ENCODE measurements at regions not wholly inside any gene's neighbourhood (a gene's known extent, or its start where the extent isn't known, plus 50 kb on each side); places are given as distances from the start of the nearest gene placed in this dataset.
"Not testable (repeated sequence)": the region's sequence is repeated elsewhere in the genome, so short reads cannot be mapped to it uniquely, and the experiment has no call there.

DNA sequence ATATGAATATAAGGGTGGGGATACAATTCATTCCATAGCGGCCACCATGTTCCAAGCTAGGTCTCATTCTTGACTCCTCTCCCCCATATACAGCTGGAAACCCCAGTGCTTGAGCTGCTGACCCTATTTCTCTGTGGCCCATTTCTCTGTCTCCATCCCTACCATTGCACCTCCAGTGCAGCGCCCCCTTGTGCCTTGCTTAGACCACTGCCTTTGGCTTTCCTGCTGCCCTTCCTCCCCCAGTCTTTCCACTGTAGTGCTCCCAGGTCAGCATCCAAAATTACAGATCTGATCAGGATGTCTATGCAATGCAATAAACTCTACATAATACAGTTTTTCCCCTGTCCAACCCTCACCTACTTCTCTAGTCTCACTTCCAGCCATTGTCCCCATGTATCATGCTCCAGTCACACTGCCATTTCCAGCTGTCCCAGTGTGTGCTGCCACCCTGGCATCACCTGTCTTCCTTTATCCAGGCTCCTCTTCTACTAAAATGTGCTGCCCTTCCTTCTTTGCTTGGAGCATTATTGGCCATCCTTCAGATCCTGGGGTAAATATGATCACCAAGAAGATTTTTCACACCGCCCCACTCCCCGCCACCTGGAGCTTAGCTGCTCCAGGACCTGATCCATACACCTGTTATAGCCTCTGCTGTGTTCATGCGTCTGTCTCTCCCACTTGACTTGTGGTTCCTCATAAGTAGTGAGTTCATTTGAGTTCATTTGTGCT lies 199.4 kb upstream of the IPO5 start:
- DNase-seq (ENCODE audit: low read depth, low spot score) = no peak
- Histone ChIP-seq H3K36me3 (ENCODE audit: insufficient read depth, insufficient read length, low read length) (no peaks in the 10 kb centered on the region), H3K9ac (ENCODE audit: insufficient read length, low read depth) (no peak overlapping the region), H3K27me3 (ENCODE audit: insufficient read depth, insufficient read length) (no peaks in the 10 kb centered on the region), H3K9me3 (ENCODE audit: insufficient read depth, low read length) (peaks cover 7% of the 10 kb centered on the region; the same call in 1 of the 2 replicates), H3K4me3 (ENCODE audit: insufficient read length, low read depth) (no peak overlapping the region), H3K4me1 (ENCODE audit: insufficient read depth, insufficient read length) (no peaks in the 10 kb centered on the region)
- TF ChIP-seq SUZ12 (IDR thresholded peaks at IDR 0.05; ENCODE audit: extremely low read depth, insufficient read depth, insufficient read length) (no peak), YY1 (IDR thresholded peaks at IDR 0.05; ENCODE audit: insufficient read depth, insufficient read length) (no peak), ZNF274 (IDR thresholded peaks at IDR 0.05; ENCODE audit: low read depth, low read length) (no peak)

DNA sequence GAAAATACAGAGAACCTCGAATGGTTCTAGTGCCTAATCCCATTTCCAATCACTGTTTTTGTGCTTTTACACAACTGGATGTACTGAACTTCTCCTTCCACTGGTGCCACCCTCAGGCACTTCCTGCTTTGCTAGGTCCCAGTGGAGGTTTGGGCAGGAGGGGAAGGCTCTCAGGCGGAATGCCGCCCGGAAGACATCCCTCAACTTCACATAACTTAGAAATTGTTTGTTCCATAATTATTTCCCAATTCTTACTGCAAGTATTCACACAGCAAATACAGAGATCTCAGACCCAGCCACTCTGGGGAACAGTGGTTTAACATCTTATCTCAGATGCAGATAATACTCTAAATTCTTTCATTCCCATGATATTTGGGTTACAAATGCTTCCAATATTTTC lies 195.7 kb upstream of the IPO5 start:
- Histone ChIP-seq H3K27me3 (ENCODE audit: insufficient read depth, insufficient read length) (no peaks in the 10 kb centered on the region), H3K36me3 (ENCODE audit: insufficient read depth, insufficient read length, low read length) (no peaks in the 10 kb centered on the region), H3K4me1 (ENCODE audit: insufficient read depth, insufficient read length) (no peaks in the 10 kb centered on the region), H3K9me3 (ENCODE audit: insufficient read depth, low read length) (no peaks in the 10 kb centered on the region), H3K4me3 (ENCODE audit: insufficient read length, low read depth) (no peak overlapping the region), H3K9ac (ENCODE audit: insufficient read length, low read depth) (no peak overlapping the region)
- no peak for DNase-seq (ENCODE audit: low read depth, low spot score)
- TF ChIP-seq SUZ12 (IDR thresholded peaks at IDR 0.05; ENCODE audit: extremely low read depth, insufficient read depth, insufficient read length) (no peak), ZNF274 (IDR thresholded peaks at IDR 0.05; ENCODE audit: low read depth, low read length) (no peak), YY1 (IDR thresholded peaks at IDR 0.05; ENCODE audit: insufficient read depth, insufficient read length) (no peak)

GRCh38 chr13:97758317-97758716 lies 195.2 kb upstream of the IPO5 start:
- no peak for DNase-seq (ENCODE audit: low read depth, low spot score)
- Histone ChIP-seq H3K36me3 (ENCODE audit: insufficient read depth, insufficient read length, low read length) (no peaks in the 10 kb centered on the region), H3K27me3 (ENCODE audit: insufficient read depth, insufficient read length) (no peaks in the 10 kb centered on the region), H3K9me3 (ENCODE audit: insufficient read depth, low read length) (no peaks in the 10 kb centered on the region), H3K4me1 (ENCODE audit: insufficient read depth, insufficient read length) (no peaks in the 10 kb centered on the region), H3K4me3 (ENCODE audit: insufficient read length, low read depth) (no peak overlapping the region), H3K9ac (ENCODE audit: insufficient read length, low read depth) (no peak overlapping the region)
- TF ChIP-seq SUZ12 (IDR thresholded peaks at IDR 0.05; ENCODE audit: extremely low read depth, insufficient read depth, insufficient read length) = no peak
- TF ChIP-seq ZNF274 (IDR thresholded peaks at IDR 0.05; ENCODE audit: low read depth, low read length) = no peak
- no peak for TF ChIP-seq YY1 (IDR thresholded peaks at IDR 0.05; ENCODE audit: insufficient read depth, insufficient read length)

- no peaks in the 10 kb centered on the region for H3K36me3 ChIP-seq (ENCODE audit: insufficient read depth, insufficient read length, low read length)
- no peak for TF ChIP-seq YY1 (IDR thresholded peaks at IDR 0.05; ENCODE audit: insufficient read depth, insufficient read length)
- no peak for TF ChIP-seq SUZ12 (IDR thresholded peaks at IDR 0.05; ENCODE audit: extremely low read depth, insufficient read depth, insufficient read length)
- no peak for TF ChIP-seq ZNF274 (IDR thresholded peaks at IDR 0.05; ENCODE audit: low read depth, low read length)
- no peaks in the 10 kb centered on the region for H3K9me3 ChIP-seq (ENCODE audit: insufficient read depth, low read length)
- no peak overlapping the region for H3K9ac ChIP-seq (ENCODE audit: insufficient read length, low read depth)
- no peak overlapping the region for H3K4me3 ChIP-seq (ENCODE audit: insufficient read length, low read depth)
- no peak for DNase-seq (ENCODE audit: low read depth, low spot score)
- H3K4me1 ChIP-seq (ENCODE audit: insufficient read depth, insufficient read length) = no peaks in the 10 kb centered on the region
- H3K27me3 ChIP-seq (ENCODE audit: insufficient read depth, insufficient read length) = no peaks in the 10 kb centered on the region
Measured at GRCh38 chr13:97761796-97762540, 191.5 kb upstream of the IPO5 start.

DNA sequence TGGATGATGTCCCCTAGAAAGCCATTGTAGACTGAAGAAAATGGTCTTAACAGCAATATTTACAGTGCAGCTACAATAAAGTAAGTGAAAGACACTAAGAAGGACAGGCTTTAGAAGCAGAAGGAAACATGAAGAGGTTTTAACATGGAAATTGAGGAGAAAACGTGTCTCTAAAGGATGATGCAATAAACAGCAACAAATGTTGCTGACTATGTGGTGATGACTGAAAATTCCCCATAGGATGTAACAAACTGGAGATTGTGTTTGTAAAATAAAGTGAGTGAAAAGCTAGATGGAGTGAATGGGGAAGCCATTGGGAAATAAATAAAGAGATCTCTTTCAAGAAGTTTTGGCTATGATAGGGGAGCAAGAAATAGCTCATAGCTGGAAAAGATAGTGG lies 186.7 kb upstream of the IPO5 start:
- Histone ChIP-seq H3K4me1 (ENCODE audit: insufficient read depth, insufficient read length) (no peaks in the 10 kb centered on the region), H3K9me3 (ENCODE audit: insufficient read depth, low read length) (no peaks in the 10 kb centered on the region), H3K4me3 (ENCODE audit: insufficient read length, low read depth) (no peak overlapping the region), H3K36me3 (ENCODE audit: insufficient read depth, insufficient read length, low read length) (no peaks in the 10 kb centered on the region), H3K9ac (ENCODE audit: insufficient read length, low read depth) (no peak overlapping the region), H3K27me3 (ENCODE audit: insufficient read depth, insufficient read length) (no peaks in the 10 kb centered on the region)
- TF ChIP-seq SUZ12 (IDR thresholded peaks at IDR 0.05; ENCODE audit: extremely low read depth, insufficient read depth, insufficient read length) = no peak
- no peak for TF ChIP-seq YY1 (IDR thresholded peaks at IDR 0.05; ENCODE audit: insufficient read depth, insufficient read length)
- TF ChIP-seq ZNF274 (IDR thresholded peaks at IDR 0.05; ENCODE audit: low read depth, low read length) = no peak
- DNase-seq (ENCODE audit: low read depth, low spot score) = no peak

- no peak for DNase-seq (ENCODE audit: low read depth, low spot score)
- Histone ChIP-seq H3K4me3 (ENCODE audit: insufficient read length, low read depth) (no peak overlapping the region), H3K27me3 (ENCODE audit: insufficient read depth, insufficient read length) (no peaks in the 10 kb centered on the region), H3K9ac (ENCODE audit: insufficient read length, low read depth) (no peak overlapping the region), H3K4me1 (ENCODE audit: insufficient read depth, insufficient read length) (no peaks in the 10 kb centered on the region), H3K36me3 (ENCODE audit: insufficient read depth, insufficient read length, low read length) (no peaks in the 10 kb centered on the region), H3K9me3 (ENCODE audit: insufficient read depth, low read length) (no peaks in the 10 kb centered on the region)
- TF ChIP-seq ZNF274 (IDR thresholded peaks at IDR 0.05; ENCODE audit: low read depth, low read length) (no peak), YY1 (IDR thresholded peaks at IDR 0.05; ENCODE audit: insufficient read depth, insufficient read length) (no peak), SUZ12 (IDR thresholded peaks at IDR 0.05; ENCODE audit: extremely low read depth, insufficient read depth, insufficient read length) (no peak)
Measured at GRCh38 chr13:97768134-97768533, 185.3 kb upstream of the IPO5 start.

- H3K4me3 ChIP-seq (ENCODE audit: insufficient read length, low read depth); H3K27me3 ChIP-seq (ENCODE audit: insufficient read depth, insufficient read length); H3K9ac ChIP-seq (ENCODE audit: insufficient read length, low read depth); DNase-seq (ENCODE audit: low read depth, low spot score); H3K4me1 ChIP-seq (ENCODE audit: insufficient read depth, insufficient read length); H3K36me3 ChIP-seq (ENCODE audit: insufficient read depth, insufficient read length, low read length); H3K9me3 ChIP-seq (ENCODE audit: insufficient read depth, low read length): not testable (repeated sequence)
Measured at GRCh38 chr13:97770231-97770630, 183.2 kb upstream of the IPO5 start.

GRCh38 chr13:97772466-97772865 lies 181.0 kb upstream of the IPO5 start:
- H3K4me1 ChIP-seq (ENCODE audit: insufficient read depth, insufficient read length); H3K27me3 ChIP-seq (ENCODE audit: insufficient read depth, insufficient read length); H3K36me3 ChIP-seq (ENCODE audit: insufficient read depth, insufficient read length, low read length); H3K4me3 ChIP-seq (ENCODE audit: insufficient read length, low read depth); DNase-seq (ENCODE audit: low read depth, low spot score); H3K9me3 ChIP-seq (ENCODE audit: insufficient read depth, low read length); H3K9ac ChIP-seq (ENCODE audit: insufficient read length, low read depth): not testable (repeated sequence)

GRCh38 chr13:97774391-97775100 lies 178.9 kb upstream of the IPO5 start:
- not testable (repeated sequence) for H3K27me3 ChIP-seq (ENCODE audit: insufficient read depth, insufficient read length); H3K9me3 ChIP-seq (ENCODE audit: insufficient read depth, low read length); H3K36me3 ChIP-seq (ENCODE audit: insufficient read depth, insufficient read length, low read length); H3K4me3 ChIP-seq (ENCODE audit: insufficient read length, low read depth); DNase-seq (ENCODE audit: low read depth, low spot score); H3K9ac ChIP-seq (ENCODE audit: insufficient read length, low read depth); H3K4me1 ChIP-seq (ENCODE audit: insufficient read depth, insufficient read length)

Measured in NT2/D1 (cell line).